ENCODE measurements at regions not wholly inside any gene's neighbourhood (a gene's known extent, or its start where the extent isn't known, plus 50 kb on each side); places are given as distances from the start of the nearest gene placed in this dataset.

- in situ Hi-C loops (cut with HindIII; ENCODE audit: low sequenced_read_pairs): loop anchor here (10.0 kb wide), 1 partner anchor 133 kb away; no protein-coding TSS in a partner anchor
Observed at GRCh38 chr20:23932256-23932655, 52.7 kb upstream of the CST5 start.
